HepG2 (cell line): ENCODE measurements at regions not wholly inside any gene's neighbourhood (a gene's known extent, or its start where the extent isn't known, plus 50 kb on each side); places are given as distances from the start of the nearest gene placed in this dataset.
"Not testable (repeated sequence)": the region's sequence is repeated elsewhere in the genome, so short reads cannot be mapped to it uniquely, and the experiment has no call there.

Source experiments
- ATAC-seq: fragments of 200-7000 bp; cut with Tn5 transposase; 3 replicates; pipeline ENCODE4 v1.9.1; 2020; ENCODE audit warnings: mild to moderate bottlenecking, moderate library complexity
- BruUV-seq: library from RNA; stranded (reverse); fragments of 400-500 nt; replicated peaks from 2 replicates; lab custom pipeline; 2021; lab: Mats Ljungman, UMichigan
- CTCF ChIA-PET: fragments of 300-600 bp; formaldehyde crosslinking; extraction: SDS; loops from one replicate; lab custom pipeline; 2021; ENCODE audit warnings: low total read pairs, inconsistent platforms, low intra/inter-chr PET ratio; lab: Yijun Ruan, JAX
- POLR2A ChIA-PET: fragments of 350-600 bp; sonication (Branson Sonifier 250); formaldehyde crosslinking; loops from one replicate; lab custom pipeline; 2020; ENCODE audit warnings: antibody characterized with exemption, inconsistent platforms; lab: Yijun Ruan, JAX
- DNase-seq: peaks from one replicate; pipeline ENCODE4 v3.0.0-alpha.2; 2015; ENCODE audit warnings: low spot score
- FAIRE-seq: peaks from 3 replicates; lab custom pipeline; 2011; peaks lifted over from hg19 to GRCh38; lab: Jason Lieb, UNC
- H2AFZ ChIP-seq: one replicate; pipeline ENCODE4 v1.6.1; 2011; ENCODE audit warnings: low read length, inconsistent platforms
- H3K27ac ChIP-seq: fragments of 300-600 bp; 3 replicates; pipeline ENCODE4 v1.8.0; 2011; ENCODE audit warnings: mixed run types, mild to moderate bottlenecking, mixed read lengths, low read length, inconsistent platforms; ENCODE audit not compliant: insufficient read depth; ENCODE audit errors: extremely low read length
- H3K27me3 ChIP-seq, 2 experiments: fragments of 200-600 bp in 1 of 2; 2 replicates in 1 of 2; 3 replicates in 1 of 2; pipeline versions ENCODE4 v1.6.0 to v1.8.0; 2011; ENCODE audit warnings: low read length in 2 of 2, mild to moderate bottlenecking in 2 of 2, moderate library complexity in 2 of 2, inconsistent platforms in 1 of 2; ENCODE audit not compliant: insufficient read depth in 2 of 2, control insufficient read depth in 1 of 2
- H3K36me3 ChIP-seq, 2 experiments: fragments of 200-600 bp in 1 of 2; replicated peaks in 1 of 2; 2 replicates in 1 of 2; 3 replicates in 1 of 2; pipeline versions ENCODE4 v1.5.1 to v1.8.0; 2011; ENCODE audit warnings: low read length in 2 of 2, inconsistent platforms in 1 of 2; ENCODE audit not compliant: insufficient read depth in 2 of 2, control insufficient read depth in 1 of 2
- H3K4me1 ChIP-seq: 2 replicates; pipeline ENCODE4 v1.5.1; 2012; ENCODE audit warnings: low read length, inconsistent platforms; ENCODE audit not compliant: insufficient read depth
- H3K4me2 ChIP-seq: 2 replicates; pipeline ENCODE4 v1.6.0; 2011; ENCODE audit warnings: low read depth, low read length, inconsistent platforms
- H3K4me3 ChIP-seq, 3 experiments: fragments of 200-600 bp in 1 of 3; sonication (generic), shearing (Covaris generic) in 1 of 3; replicated peaks in 1 of 3; 2 replicates each; pipeline ENCODE4 v1.5.1; 2011 to 2016; ENCODE audit warnings: low read length in 3 of 3, inconsistent platforms in 2 of 3, low read depth in 2 of 3, mild to moderate bottlenecking in 2 of 3, control low read depth in 1 of 3, mixed read lengths in 1 of 3; ENCODE audit not compliant: insufficient read depth in 1 of 3
- H3K79me2 ChIP-seq: one replicate; pipeline ENCODE4 v1.6.1; 2011; ENCODE audit warnings: low read length, inconsistent platforms; ENCODE audit not compliant: insufficient read depth
- H3K9ac ChIP-seq: 2 replicates; pipeline ENCODE4 v1.6.0; 2011; ENCODE audit warnings: mild to moderate bottlenecking, low read depth, low read length, inconsistent platforms; ENCODE audit not compliant: insufficient read depth
- H3K9me3 ChIP-seq: 2 replicates; pipeline ENCODE4 v1.5.1; 2012; ENCODE audit warnings: mild to moderate bottlenecking, low read length
- H4K20me1 ChIP-seq: 2 replicates; pipeline ENCODE4 v1.6.0; 2011; ENCODE audit warnings: inconsistent platforms, mild to moderate bottlenecking, low read length, moderate library complexity; ENCODE audit not compliant: insufficient read depth
- AGO1 ChIP-seq: fragments of 200-400 bp; formaldehyde crosslinking; IDR thresholded peaks from 2 replicates; pipeline ENCODE4 v1.6.1; 2017; ENCODE audit warnings: mild to moderate bottlenecking, low read depth, low read length, moderate library complexity; ENCODE audit not compliant: poor library complexity, severe bottlenecking
- NRL ChIP-seq: sonication (generic); formaldehyde crosslinking; IDR thresholded peaks from 2 replicates; pipeline ENCODE4 v1.5.0; 2020; ENCODE audit warnings: missing genetic modification reagents, mild to moderate bottlenecking, moderate library complexity, borderline replicate concordance
- RARA ChIP-seq: IDR thresholded peaks from 2 replicates; pipeline ENCODE4 v1.6.1; 2016; ENCODE audit warnings: missing genetic modification reagents, missing compliant biosample characterization
- RXRB ChIP-seq: IDR thresholded peaks from 2 replicates; pipeline ENCODE4 v1.6.1; 2016; ENCODE audit warnings: borderline replicate concordance, missing genetic modification reagents, missing compliant biosample characterization
- XRCC5 ChIP-seq: fragments of 200-400 bp; formaldehyde crosslinking; optimal IDR thresholded peaks from 2 replicates; pipeline ENCODE3; 2017; ENCODE audit warnings: mild to moderate bottlenecking, low read length
- ZNF75D ChIP-seq: sonication (generic); formaldehyde crosslinking; IDR thresholded peaks from 2 replicates; pipeline ENCODE4 v1.8.1; 2023; ENCODE audit warnings: missing genetic modification reagents, mild to moderate bottlenecking, borderline replicate concordance
- ZNF883 ChIP-seq: sonication (generic); formaldehyde crosslinking; IDR thresholded peaks from 2 replicates; pipeline ENCODE4 v1.5.1; 2020; ENCODE audit warnings: mild to moderate bottlenecking, missing genetic modification reagents; ENCODE audit errors: not compliant biosample characterization
- WGBS: methylation state at CpG from one replicate; pipeline ENCODE4 v1.1.6; 2017; ENCODE audit warnings: low lambda C conversion rate; 5-methylcytosine and 5-hydroxymethylcytosine counted together
- in situ Hi-C: cut with HindIII; loops from 2 replicates; pipeline ENCODE4 v1.10.0; 2017; ENCODE audit warnings: low pct_unique_long_range_greater_than_20kb; ENCODE audit not compliant: extremely low pct_ligation_motif_present
- intact Hi-C: fragments of 100-400 bp; cut with micrococcal nuclease; formaldehyde crosslinking; loops from one replicate; pipeline ENCODE4 v1.10.0; 2022; ENCODE audit not compliant: unreplicated experiment
- TF ChIP-seq, protein P1 (sequence below): sonication (generic); formaldehyde crosslinking; IDR thresholded peaks from 2 replicates; pipeline ENCODE4; 2020; ENCODE audit warnings: missing genetic modification reagents, mild to moderate bottlenecking, borderline replicate concordance
- TF ChIP-seq, protein P2 (sequence below): sonication (generic); formaldehyde crosslinking; IDR thresholded peaks from 2 replicates; pipeline ENCODE4 v1.4.0; 2020; ENCODE audit warnings: missing genetic modification reagents, mild to moderate bottlenecking, borderline replicate concordance
- TF ChIP-seq, protein P3 (sequence below): IDR thresholded peaks from 2 replicates; pipeline ENCODE4 v1.6.1; 2016; ENCODE audit warnings: mild to moderate bottlenecking, missing biosample characterization, missing genetic modification reagents

DNA sequence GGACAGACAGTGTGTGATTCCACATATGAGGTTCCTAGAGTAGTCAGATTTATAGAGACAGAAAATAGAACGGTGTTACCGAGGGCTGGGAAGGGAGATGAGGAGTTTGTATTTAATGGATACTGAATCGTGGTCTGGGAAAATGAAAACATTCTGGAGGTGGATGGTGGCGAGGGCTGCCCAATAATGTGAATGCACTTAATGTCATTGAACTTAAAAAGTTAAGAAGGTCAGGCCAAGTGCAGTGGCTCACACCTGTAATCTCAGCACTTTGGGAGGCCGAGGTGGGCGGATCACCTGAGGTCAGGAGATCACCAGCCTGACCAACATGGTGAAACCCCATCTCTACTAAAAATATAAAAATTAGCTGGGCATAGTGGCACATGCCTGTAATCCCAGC, 246.2 kb downstream of the PARN start:
- FAIRE-seq, in situ Hi-C loops: not testable (repeated sequence)

GRCh38 chr16:14378689-14379467, 251.2 kb downstream of the PARN start:
- H4K20me1 ChIP-seq = no peaks in the 10 kb centered on the region
- intact Hi-C loops (loop anchor here (5.0 kb wide), 1 partner anchor 148 kb away; no protein-coding TSS in a partner anchor), in situ Hi-C loops (no loop called here)
- H3K27me3 ChIP-seq = no peaks in the 10 kb centered on the region
- H3K4me3 ChIP-seq = peak overlapping the region in 1 of 3 experiments; percentile 2; a peak in 1 of 6 replicates
- H3K4me1 ChIP-seq = peaks cover 58% of the 10 kb centered on the region
- no TSS peak for BruUV-seq
- H3K9me3 ChIP-seq = no peaks in the 10 kb centered on the region
- H3K27ac ChIP-seq = no peak overlapping the region
- no peak for FAIRE-seq
- DNase-seq = no peak
- ATAC-seq = peak; percentile 81
- H3K79me2 ChIP-seq = no peaks in the 10 kb centered on the region
- no peak overlapping the region for H2AFZ ChIP-seq
- ChIA-PET POLR2A (interaction anchor here (1.0 to 1.9 kb wide), 5 partner anchors 10 to 60 kb away, joined by 3 to 11 read pairs (median 4); no protein-coding TSS in a partner anchor), CTCF (no interaction called here)
- H3K4me2 ChIP-seq = peak overlapping the region; percentile 58
- H3K36me3 ChIP-seq = no peaks in the 10 kb centered on the region
- WGBS = 54% methylated on average over 16 of the region's 17 CpGs
- no peak overlapping the region for H3K9ac ChIP-seq
- TF ChIP-seq, protein P1, sequence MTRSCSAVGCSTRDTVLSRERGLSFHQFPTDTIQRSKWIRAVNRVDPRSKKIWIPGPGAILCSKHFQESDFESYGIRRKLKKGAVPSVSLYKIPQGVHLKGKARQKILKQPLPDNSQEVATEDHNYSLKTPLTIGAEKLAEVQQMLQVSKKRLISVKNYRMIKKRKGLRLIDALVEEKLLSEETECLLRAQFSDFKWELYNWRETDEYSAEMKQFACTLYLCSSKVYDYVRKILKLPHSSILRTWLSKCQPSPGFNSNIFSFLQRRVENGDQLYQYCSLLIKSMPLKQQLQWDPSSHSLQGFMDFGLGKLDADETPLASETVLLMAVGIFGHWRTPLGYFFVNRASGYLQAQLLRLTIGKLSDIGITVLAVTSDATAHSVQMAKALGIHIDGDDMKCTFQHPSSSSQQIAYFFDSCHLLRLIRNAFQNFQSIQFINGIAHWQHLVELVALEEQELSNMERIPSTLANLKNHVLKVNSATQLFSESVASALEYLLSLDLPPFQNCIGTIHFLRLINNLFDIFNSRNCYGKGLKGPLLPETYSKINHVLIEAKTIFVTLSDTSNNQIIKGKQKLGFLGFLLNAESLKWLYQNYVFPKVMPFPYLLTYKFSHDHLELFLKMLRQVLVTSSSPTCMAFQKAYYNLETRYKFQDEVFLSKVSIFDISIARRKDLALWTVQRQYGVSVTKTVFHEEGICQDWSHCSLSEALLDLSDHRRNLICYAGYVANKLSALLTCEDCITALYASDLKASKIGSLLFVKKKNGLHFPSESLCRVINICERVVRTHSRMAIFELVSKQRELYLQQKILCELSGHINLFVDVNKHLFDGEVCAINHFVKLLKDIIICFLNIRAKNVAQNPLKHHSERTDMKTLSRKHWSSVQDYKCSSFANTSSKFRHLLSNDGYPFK (CRISPR knock-in tag) = peak; percentile 39; the same call in 1 of the 2 replicates
- TF ChIP-seq, protein P2, sequence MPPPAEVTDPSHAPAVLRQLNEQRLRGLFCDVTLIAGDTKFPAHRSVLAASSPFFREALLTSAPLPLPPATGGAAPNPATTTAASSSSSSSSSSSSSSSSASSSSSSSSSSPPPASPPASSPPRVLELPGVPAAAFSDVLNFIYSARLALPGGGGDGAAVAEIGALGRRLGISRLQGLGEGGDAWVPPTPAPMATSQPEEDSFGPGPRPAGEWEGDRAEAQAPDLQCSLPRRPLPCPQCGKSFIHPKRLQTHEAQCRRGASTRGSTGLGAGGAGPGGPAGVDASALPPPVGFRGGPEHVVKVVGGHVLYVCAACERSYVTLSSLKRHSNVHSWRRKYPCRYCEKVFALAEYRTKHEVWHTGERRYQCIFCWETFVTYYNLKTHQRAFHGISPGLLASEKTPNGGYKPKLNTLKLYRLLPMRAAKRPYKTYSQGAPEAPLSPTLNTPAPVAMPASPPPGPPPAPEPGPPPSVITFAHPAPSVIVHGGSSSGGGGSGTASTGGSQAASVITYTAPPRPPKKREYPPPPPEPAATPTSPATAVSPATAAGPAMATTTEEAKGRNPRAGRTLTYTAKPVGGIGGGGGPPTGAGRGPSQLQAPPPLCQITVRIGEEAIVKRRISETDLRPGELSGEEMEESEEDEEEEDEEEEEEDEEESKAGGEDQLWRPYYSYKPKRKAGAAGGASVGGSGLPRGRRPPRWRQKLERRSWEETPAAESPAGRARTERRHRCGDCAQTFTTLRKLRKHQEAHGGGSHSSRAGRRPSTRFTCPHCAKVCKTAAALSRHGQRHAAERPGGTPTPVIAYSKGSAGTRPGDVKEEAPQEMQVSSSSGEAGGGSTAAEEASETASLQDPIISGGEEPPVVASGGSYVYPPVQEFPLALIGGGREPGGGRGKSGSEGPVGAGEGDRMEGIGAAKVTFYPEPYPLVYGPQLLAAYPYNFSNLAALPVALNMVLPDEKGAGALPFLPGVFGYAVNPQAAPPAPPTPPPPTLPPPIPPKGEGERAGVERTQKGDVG (CRISPR knock-in tag) = 0 out of 2 replicates have a peak, but pooled peaks have one; percentile 20
- TF ChIP-seq XRCC5 (peak; percentile 3), NRL (CRISPR knock-in tag) (peak; percentile 15; the same call in 1 of the 2 replicates), AGO1 (peak; percentile 48), ZNF883 (CRISPR knock-in tag) (peak; percentile 69)
- TF ChIP-seq, protein P3, sequence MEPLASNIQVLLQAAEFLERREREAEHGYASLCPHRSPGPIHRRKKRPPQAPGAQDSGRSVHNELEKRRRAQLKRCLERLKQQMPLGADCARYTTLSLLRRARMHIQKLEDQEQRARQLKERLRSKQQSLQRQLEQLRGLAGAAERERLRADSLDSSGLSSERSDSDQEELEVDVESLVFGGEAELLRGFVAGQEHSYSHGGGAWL (CRISPR knock-in tag) = 0 out of 2 replicates have a peak, but pooled peaks have one; percentile 10

More for the DNA sequence above, 246.2 kb downstream of the PARN start:
- peaks cover 42% of the 10 kb centered on the region for H3K4me1 ChIP-seq
- intact Hi-C loops = loop anchor here (2.0 kb wide), 1 partner anchor 19 kb away; no protein-coding TSS in a partner anchor
- WGBS = 60% methylated on average over 6 of the region's 6 CpGs
- H3K79me2 ChIP-seq, ATAC-seq, H3K4me2 ChIP-seq, H3K27ac ChIP-seq, H3K9me3 ChIP-seq, BruUV-seq, H3K36me3 ChIP-seq, H2AFZ ChIP-seq, DNase-seq, CTCF ChIA-PET, H3K9ac ChIP-seq, H3K4me3 ChIP-seq, H4K20me1 ChIP-seq, POLR2A ChIA-PET, H3K27me3 ChIP-seq: not testable (repeated sequence)
- peak; percentile 49; the same call in 1 of the 2 replicates for TF ChIP-seq RARA
- peak; percentile 36; the same call in 1 of the 2 replicates for TF ChIP-seq RXRB
- peak; percentile 54; the same call in 1 of the 2 replicates for TF ChIP-seq ZNF75D
